Renal cortical epithelial cell (primary cell): ENCODE measurements at regions not wholly inside any gene's neighbourhood (a gene's known extent, or its start where the extent isn't known, plus 50 kb on each side); places are given as distances from the start of the nearest gene placed in this dataset.
"Not testable (repeated sequence)": the region's sequence is repeated elsewhere in the genome, so short reads cannot be mapped to it uniquely, and the experiment has no call there.

Experiments
- DNase-seq: peaks from one replicate; pipeline ENCODE4 v3.0.0-alpha.2; 2011; ENCODE audit warnings: low read depth

DNA sequence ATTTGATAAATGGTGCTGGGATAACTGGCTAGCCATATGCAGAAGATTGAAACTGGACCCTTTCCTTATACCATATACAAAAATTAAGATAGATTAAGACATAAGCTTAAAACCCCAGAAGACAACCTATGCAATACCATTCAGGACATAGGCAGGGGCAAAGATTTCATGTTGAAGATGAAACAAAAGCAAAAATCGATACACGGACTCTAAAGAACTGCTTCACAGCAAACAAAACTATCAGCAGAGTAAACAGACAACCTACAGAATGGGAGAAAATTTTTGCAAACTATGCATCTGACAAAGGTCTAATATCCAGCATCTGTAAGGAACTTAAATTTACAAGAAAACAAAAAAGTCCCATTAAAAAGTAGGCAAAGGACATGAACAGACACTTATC lies 255.9 kb downstream of the TINAG start:
- DNase-seq = not testable (repeated sequence)

DNA sequence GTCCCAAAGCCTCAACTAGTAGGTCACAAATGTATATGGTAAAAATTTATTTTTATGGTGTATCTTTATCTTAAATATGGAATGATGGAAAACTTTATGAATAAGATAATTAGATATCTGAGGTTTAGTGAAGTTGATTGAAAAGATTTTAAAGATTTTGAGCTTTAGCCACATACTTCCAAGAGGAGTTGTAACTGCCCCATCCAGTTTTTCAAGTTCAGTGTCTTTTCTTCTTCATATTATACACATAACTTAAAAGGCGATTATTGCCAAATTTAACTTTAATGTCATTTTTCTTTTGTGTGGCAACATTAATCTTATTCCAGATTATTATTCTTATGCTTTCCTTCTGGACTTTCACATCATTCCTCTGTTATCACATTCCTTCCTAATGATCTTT lies 266.4 kb downstream of the TINAG start:
- DNase-seq = no peak

DNA sequence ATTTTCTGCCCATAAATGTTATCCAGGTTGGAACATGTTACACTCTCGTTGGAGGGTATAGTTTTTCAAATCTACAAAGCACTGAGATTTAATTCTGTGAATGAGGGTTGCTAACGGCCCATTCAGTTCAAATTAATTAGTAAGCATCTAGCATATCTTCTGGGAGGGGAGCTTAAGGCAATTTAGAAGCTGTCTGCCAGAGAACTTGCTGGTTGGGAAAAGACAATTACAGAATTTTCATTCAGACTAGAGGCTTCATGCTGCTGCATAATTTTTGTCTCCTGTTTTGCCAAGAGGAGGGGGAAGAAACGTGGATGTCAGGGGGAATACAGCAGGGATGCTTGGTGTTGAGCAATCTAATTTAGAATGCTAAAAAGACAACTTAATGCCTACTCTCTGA lies 268.3 kb upstream of the FAM83B start:
- no peak for DNase-seq

DNA sequence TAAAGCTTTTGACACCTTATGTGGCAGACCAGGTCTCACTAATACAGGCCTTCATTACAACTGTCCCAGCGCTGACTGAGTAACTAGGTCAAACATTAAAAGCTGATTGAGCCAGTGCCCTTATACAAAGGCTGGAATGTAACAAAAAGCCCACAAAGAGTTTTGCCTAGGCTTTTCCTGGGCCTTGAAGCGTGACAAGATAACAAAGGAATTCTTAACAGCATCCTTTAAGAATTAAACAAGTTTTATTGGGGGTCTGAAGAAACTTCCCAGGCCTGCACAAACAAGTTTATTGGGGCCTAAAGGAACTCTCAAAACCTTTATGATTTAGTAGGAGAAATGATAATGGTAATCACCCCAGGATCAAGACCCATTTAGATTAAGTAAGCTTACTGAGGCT lies 267.6 kb upstream of the FAM83B start:
- DNase-seq = peak; percentile 83

DNA sequence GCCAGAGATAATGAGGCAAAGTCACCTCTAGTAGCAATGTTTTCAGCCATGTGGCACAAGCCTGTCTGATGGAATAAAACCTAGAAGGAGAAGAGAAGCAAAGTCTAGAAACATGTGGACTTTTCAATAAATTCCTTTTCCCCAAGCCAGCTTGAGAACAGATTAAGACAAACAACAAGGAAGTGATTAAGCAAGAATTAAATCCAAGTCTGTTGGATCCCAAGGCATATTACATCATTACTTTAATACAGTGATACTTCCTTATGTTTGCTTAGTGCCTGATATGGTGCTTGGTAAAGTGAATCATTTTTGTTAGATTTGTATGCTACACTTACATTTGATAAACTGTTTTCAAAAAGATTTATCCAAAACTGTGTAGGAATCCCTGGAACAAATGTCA lies 260.3 kb upstream of the FAM83B start:
- peak; percentile 70 for DNase-seq

DNA sequence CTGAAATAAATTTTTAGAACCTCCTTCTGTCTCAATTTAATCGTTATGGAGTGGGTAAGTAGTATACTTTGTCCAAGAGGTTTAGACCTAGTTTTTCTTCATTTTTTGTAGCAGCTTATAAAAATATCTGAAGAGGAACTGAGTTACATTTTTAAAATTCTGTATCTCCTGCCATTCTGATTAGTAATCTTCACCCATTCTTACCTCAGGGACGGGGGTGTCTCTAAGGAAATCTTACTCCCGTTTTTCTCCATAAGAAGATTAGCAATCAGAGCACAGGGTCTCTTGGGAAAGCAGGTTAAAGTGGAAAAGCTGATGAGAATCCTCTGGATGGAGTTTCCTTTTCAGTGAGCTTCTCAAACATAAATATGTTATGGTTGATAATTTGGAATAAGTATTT lies 259.3 kb upstream of the FAM83B start:
- no peak for DNase-seq

DNA sequence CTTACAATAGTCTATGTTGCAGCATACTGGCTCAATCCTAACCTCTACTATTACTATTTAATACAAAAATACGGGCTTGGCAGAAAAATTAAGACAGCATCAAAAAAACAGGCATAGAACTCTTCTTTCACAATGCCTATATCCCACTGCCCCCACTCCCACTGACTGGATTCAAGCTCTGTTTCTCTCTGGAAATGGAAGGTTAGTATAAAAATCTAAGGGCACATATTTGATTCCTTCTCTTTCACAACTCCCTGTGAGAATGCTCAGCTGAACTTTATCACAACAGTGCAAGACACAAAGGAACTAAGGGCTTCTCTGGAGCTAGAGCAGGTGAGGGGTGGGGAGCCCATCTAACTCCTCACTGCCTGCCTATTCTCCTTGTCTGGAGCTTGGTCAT lies 258.4 kb upstream of the FAM83B start:
- DNase-seq = peak; percentile 4

DNA sequence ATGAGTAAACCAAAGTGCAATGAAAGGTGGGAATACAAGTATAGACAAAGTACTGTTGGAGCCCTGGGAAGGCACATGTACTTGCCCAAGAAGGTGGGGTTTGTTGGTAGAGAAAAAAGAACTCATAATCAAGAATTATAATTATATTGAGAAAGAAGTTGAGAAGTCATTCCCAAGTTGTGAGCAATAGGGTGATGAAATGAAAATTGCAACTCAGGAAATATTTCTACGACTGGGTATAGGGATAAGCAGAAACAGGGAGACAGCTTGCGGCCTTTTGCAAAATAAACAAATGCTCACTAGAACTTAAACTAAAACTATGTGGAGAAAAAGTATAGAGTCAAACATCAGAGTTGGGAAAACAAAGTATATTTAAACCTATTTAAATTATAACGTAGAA lies 250.7 kb upstream of the FAM83B start:
- DNase-seq = no peak

DNA sequence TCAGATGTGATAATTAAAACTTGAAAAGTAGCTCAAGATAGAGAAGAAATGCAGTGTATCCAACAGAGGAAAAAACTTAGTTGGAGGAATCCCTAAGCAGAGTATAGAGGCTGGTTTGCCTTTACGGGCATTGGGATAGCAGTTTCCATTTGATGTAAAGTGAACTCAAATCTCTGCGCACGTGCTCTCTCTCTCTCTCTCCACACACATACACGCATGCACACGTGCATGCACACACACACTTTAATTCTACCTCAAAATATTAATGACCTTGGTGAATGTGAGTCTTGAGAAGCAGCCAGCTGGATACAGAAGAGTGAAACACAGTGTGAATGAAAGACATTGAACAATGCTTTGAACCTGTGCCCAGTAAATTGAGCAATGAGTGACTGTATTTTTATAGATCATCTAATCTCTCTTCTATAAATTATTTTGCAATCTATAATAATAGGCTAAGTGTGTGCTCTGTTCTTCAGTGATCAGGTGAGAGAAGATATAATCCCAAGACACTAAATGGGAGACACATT lies 247.7 kb upstream of the FAM83B start:
- DNase-seq = peak; percentile 67

DNA sequence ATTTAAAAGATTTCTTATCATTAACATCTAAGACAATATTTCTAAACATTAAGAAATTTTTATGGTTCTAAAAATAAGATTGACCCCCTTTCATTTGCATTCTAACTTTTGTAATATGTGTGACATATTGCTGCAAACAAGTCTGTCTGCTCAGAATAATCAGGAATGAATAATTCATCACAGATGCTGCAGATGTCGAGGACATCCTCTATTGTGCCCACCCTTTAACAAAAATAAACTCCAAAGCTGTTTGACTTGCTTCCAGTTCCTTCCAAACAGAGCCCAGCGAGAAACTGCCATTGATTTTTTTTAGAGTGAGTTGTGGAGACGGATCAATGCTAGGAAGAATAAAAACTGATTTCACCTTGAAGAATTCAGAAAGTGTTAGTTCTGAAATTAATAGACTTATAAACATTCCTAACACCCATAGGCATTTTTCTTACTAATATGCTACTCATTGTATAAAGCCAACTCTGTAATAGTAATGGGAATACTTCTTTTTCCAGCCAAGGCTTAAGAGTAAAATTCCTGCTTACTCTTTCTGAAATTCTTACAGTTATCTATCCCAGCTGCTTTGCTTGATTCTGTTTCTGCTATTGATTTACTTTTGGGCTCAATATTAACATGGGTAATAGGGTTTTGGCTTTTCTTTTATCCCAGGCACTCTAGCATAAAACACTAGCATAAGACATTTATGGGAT lies 244.8 kb upstream of the FAM83B start:
- DNase-seq = no peak

DNA sequence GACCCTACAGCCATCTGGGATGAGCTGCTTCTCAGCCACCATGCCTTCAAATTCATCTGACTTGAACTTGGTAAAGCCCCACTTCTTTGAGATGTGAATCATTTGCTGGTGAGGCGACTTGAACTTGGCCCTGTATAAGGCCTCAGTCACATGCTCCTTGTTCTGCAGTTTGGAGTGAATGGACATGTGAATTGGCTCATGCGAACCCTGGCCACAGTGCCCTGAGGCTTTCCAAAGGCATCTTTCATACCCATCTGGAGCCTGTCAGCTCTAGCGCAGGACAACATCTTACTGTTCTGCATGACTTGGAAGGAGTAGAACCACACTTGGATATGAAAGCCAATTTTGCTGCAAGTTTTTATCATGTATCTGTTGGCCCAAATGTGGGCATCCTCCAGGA lies 244.0 kb upstream of the FAM83B start:
- no peak for DNase-seq

DNA sequence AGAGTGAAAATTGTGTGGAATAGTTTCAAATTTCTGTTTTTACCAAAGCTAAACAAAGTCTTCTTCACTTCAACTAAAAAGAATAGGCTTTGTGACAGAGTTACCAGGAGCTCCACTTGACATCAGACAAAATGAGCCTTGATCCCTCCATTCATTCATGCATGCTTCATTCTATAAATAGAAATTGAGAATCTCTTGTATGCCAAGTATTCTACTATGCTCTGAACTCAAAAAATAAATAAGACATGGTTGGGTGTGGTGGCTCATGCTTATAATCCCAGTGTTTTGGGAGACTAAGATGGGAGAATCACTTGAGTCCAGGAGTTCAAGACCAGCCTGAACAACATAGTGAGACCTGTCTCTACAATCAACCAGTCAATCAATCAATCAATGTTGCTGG lies 236.6 kb upstream of the FAM83B start:
- no peak for DNase-seq

DNA sequence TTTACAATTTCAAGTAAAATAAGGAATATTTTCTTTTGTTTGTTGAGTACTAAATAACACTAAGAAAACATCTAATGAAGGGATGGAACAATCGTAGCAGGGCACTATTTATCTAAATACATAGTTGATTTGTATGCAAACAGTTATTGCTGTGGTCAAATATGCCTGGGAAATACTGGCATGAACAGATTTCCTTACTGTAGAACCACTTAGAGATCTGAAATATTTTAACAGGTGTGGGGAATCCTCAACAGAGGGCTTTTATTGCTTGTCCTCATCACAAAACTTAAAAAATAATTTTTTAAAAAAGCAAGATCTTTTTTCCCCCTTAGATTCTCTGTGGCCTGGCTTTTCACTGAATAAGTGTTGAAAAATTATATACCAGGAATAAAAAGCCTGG lies 233.0 kb upstream of the FAM83B start:
- DNase-seq = no peak

DNA sequence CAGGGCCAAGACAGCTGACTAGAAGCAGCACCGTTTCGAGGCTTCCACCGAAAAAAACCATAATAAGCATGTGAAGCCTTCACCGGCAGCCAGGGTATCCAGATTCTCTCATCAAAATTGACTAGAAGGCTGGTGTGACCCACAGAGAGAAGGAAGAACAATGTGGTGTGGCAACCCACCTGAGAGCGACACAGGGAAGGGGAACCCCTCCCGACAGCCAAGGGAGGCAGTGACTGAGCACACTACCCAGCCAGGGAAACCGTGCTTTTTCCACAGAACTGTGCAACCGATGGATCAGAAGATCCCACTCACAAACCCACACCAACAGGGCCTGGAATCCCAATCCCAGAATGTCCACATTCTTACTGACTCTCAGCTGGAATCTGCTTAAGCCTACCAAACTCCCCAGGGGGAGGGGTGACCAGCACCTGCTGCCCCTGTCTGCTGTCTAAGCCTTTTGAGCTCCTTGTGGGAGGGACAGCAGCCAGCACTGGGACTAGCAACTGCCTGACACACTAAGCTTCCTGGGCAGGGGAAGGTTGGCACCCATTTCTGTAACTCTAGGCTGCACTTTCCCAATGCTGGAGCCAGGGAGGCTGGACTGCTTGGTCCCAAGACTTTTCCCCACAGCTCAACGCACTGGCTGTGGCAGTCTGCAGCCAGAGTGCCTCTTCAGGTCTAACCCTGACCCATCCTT lies 231.9 kb upstream of the FAM83B start:
- no peak for DNase-seq

DNA sequence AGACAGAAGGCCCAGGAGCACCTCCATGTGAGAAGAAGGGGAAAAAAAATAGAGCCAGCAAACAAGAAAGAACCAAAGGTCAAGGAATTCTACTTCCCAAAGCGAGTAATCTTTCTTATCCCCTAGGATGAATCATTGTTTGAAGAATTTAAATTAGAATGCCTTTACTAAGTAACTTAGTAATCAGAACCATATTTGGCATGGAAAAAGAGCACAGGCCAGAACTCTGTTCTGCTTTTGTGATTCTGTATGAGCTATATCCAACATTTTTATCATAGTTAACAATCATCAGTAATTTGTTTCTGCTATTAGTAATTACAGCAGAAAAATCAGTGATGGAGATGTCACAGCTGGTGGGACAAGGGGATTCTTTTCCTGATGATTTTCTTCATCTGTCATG lies 228.8 kb upstream of the FAM83B start:
- DNase-seq = peak; percentile 97

DNA sequence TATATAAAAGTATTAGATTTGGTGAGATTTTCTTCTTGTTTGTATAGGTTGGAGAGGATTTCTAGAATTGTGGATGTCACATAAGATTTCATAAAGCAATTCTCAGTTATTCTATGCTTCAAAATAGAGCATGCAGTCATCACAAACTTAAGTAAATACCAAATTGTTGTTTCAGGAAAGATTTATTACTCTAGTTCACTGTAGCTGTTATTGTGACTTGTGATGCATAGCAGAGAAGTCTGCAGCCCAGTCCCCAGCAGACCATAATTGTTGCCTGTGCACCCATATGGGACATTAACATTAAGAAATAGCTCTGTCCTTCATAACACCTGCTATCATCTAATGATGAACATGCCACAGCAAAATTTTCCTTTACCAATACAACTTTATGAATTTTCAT lies 228.0 kb upstream of the FAM83B start:
- DNase-seq = peak; percentile 53

DNA sequence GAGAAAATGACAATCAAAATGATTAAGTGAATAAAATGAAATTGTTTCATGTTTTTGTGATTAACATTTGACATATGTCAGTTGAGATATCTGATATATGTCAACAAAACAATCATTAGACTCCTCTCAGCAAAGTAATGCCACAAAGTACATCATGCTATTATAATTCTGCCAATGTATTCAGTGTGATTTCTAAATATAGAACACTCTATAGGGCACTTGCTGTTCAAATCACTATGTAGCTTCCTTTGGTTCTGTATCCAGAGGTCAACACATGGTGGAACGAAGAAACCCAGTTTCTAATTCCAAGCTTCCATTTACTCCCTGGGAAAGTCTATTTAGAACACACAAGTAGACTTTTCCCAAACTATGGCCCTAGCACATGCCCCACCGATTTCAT lies 227.5 kb upstream of the FAM83B start:
- DNase-seq = no peak

DNA sequence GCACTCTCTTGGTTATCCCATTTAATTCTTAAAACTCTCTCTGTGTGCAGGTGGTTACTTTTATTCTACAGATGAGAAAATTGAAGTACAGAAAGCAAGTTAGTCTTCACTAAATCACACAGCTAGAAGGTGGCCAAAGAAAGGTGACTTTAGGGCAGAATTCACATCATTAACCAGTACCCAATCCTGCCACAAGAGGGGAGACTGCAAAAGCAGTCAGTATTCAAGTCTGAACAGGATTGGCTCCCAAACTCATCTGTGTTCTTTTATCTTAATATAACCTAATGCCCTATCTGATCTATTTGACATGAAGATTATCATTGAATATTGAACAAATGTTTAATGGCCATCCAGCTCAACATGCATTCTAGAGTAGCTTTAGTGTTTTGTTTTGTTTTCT lies 225.3 kb upstream of the FAM83B start:
- DNase-seq = peak; percentile 52

DNA sequence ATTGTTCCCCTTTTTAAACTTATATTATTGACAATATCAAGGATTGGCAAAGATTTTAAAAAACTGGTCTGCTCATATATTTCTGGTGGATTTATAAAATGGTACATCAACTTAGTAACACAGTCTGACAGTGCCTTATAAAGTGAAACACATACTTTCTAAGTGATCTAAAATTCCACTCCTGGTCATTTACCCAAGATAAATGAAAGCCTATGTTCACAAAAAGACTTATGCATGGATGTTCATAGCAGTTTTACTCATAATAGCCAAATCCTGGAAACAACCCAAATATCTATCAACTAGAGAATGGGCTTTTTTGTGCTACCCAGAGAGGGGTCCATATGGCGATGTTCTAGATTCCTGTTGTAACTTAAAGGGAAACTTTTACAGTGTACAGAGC lies 222.4 kb upstream of the FAM83B start:
- no peak for DNase-seq

DNA sequence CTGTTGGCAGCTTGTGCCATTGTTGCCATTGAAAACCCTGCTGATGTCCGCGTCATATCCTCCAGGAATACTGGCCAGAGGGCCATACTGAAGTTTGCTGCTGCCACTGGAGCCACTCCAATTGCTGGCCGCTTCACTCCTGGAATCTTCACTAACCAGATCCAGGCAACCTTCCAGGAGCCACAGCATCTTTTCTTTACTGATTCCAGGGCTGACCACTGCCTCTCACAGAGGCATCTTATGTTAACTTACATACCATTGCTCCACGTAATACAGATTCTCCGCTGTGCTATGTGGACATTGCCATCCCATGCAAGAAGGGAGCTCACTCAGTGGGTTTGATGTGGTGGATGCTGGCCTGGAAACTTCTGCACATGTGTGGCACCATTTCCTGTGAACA lies 221.8 kb upstream of the FAM83B start:
- DNase-seq = no peak

DNA sequence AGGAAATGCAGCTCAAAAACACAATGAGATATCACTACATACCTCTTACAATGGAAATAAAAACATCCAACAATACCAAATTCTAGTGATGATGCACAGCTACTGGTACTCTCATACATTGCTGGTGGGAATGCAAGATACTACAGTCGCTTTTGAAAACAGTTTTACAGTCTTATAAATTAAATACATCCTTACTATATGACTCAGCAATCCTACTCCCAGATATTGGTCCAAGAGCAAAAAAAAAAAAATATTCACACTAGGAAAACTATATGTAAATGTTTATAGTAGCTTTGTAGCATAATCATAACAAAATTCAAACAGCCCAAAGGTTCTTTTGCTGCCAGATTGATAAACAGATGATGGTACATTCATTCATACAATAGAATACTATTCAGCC lies 217.4 kb upstream of the FAM83B start:
- DNase-seq = no peak

DNA sequence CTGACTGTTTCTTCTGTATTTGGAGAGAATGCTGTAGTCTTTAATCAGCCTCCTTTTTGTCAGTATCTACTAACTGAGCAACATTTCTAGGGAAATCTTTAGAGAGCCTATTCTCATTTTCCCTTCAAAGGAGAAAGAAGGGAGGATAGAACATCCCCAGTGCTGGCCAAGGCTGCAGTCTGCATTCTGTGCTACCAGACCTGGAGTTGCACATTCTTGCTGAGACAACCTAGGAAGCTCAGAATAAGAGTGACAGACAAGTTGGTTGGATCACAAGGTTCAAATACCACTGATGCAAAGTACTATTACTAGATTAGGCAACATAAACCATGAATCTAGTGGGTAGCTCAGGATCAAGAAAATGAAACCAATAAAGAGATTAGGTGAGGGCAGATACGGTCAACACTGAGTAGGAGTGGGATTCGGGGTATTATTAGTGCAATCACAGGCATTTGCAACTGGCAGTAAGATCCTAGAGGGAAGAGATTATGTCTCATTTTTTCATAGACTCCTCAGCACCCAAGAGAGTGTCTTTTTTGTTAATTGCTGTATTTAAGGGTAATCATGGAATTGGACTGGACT lies 213.5 kb upstream of the FAM83B start:
- DNase-seq = no peak

DNA sequence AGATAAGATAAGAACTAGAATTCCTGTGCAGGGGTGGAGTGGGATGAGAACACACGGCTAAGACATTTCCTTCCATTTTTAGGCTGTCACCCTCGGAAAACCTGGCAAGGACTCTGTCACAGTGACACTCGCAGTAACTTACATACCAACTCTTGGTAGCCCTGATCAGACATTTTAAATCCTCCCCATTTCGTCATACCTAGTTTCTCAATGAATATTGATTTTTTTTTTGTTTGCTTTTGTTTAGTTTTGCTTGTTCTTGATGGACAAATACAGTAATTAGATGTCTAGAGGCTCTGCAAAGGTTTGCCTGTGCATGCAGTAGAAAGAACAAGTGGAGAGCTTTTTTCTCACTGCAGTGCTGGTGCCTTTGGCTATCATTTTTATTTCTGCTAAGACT lies 213.0 kb upstream of the FAM83B start:
- DNase-seq = no peak
